ENCODE measurements at regions not wholly inside any gene's neighbourhood (a gene's known extent, or its start where the extent isn't known, plus 50 kb on each side); places are given as distances from the start of the nearest gene placed in this dataset.

- TF ChIP-seq POLR2A (IDR thresholded peaks at IDR 0.05; ENCODE audit: low read depth, low read length), result no peak
- TF ChIP-seq POLR2AphosphoS5 (IDR thresholded peaks at IDR 0.05; ENCODE audit: low read depth, low read length), result no peak
Observed at GRCh38 chr11:92894197-92894596, 75.3 kb upstream of the MTNR1B start.
